GM18520 (cell line): ENCODE measurements at regions not wholly inside any gene's neighbourhood (a gene's known extent, or its start where the extent isn't known, plus 50 kb on each side); places are given as distances from the start of the nearest gene placed in this dataset.
"Not testable (repeated sequence)": the region's sequence is repeated elsewhere in the genome, so short reads cannot be mapped to it uniquely, and the experiment has no call there.

Experiments
- ATAC-seq: cut with Tn5 transposase; IDR thresholded peaks from one replicate; pipeline ENCODE4 v1.9.1; 2021; ENCODE audit not compliant: unreplicated experiment

DNA sequence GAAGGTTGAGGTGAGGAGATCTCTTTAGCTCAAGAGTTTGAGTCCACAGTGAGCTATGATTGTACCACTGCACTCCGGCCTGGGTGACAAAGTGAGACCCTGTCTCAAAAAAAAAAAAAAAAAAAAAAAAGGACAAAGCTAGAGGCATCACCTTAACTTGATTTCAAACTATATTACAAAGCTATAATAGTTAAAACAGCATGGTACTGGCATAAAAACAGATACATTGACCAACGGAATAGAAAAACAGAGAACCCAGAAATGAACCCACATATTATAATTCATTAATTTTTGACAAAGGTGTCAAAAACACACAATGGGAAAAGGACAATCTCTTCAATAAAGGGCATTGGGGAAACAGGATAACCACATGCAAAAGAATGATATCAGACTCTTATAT lies 50.8 kb upstream of the MBOAT1 start:
- no peak for ATAC-seq

- no peak for ATAC-seq
Observed at GRCh38 chr6:20265842-20266241, 53.6 kb upstream of the MBOAT1 start.

DNA sequence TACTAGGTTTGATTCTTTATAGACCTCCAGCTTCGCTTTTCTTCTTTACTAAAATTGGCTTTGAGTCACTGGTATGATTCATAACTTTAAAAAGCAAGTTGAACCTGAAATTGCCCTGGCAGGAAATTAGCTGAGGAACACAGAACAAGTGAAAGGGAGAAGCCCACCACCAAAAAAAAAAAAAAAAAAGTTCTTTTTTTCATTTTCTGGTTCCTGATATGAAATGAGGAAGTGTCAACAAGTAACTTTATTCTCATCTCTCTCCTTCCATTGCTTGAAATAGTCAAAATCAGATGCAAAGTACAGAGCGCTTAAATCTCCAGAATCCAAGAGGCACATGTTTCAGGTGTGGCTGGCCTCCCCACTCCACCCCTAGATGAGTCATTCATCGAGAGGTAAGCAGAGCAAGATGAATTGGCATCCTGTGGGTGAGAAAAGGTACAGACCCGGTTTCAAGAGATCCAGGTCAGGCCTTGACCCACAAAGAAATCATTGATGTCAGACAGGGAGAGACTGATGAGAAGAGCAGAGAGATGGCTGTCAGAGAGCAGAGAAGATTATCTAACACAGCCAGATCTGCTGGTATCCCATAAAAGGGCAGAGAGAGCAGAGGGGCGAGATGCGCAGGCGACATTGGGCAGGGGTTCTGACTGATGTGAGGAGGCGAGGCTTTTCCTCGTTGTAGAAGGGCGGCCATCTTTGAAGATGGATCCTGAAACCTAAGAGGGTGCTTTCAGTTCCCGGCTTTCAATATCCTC lies 54.8 kb upstream of the MBOAT1 start:
- no peak for ATAC-seq

DNA sequence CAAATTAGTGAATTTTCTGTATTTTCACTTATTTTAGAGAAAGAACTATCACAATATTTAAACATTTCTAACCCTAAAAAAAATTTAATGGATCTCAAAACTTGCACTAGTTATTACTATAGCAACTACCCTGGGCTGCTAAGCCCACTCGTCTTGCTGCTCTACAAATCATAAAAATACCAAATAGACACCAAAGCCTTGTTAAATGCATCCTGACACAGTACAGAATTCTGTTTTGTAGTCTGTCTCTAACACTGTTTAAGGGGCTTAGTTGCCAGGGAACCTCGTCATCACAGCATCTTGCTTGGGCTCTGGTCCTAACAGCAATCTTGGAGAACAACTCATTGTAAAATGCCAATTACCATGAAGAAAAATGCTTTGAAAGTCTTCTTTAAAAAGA lies 56.9 kb upstream of the MBOAT1 start:
- no peak for ATAC-seq

DNA sequence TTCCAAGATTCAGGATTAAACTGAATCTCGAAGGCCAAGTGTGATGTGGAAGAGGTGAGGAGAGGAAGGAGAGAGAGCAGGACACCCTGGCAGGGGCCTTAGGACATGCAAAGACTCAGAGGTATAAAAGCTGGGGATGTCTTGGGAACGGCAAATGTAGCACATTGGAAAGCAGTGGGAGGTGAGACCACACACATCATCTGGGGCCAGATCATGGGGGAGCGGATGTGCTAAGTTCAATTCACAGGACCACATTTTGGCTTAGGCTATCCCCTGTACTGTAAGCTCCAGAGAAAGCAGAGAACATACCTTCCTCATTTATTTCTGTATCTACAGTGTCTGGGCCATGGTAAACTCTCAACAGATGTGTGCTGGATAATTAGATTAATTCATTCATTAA lies 59.5 kb upstream of the MBOAT1 start:
- no peak for ATAC-seq

GRCh38 chr6:20274137-20274536 lies 61.9 kb upstream of the MBOAT1 start:
- ATAC-seq = no peak

DNA sequence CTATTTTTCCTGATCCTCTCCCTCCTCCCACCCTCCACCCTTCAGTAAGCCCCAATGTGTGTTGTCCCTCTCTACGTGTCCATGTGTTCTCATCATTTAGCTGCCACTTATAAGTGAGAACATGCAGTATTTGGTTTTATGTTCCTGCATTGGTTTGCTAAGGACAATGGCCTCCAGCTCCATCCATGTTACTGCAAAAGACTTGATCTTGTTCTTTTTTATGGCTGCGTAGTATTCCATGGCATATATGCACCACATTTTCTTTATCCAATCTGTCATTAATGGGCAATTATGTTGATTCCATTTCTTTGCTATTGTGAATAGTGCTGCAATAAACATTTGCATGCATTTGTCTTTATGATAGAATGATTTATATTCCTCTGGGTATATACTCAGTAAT lies 63.6 kb upstream of the MBOAT1 start:
- ATAC-seq = not testable (repeated sequence)

DNA sequence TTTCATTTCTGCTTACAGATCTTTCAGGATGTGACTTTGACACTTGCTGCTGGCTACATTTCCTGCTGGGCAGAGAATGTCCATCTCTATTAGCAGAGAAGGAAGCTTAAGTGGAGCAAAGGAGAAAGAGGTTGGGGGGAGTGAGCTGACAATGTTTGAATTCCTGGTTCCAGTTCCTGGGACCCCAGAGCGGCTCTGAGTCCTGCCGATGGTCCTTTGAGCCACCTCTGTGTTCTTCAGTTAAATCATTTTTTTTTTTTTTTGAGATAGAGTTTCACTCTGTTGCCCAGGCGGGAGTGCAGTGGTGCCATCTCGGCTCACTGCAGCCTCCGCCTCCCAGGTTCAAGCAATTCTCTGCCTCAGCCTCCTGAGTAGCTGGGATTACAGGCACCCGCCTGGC lies 65.5 kb upstream of the MBOAT1 start:
- not testable (repeated sequence) for ATAC-seq

- no peak for ATAC-seq
Observed at GRCh38 chr6:20279051-20279450, 66.8 kb upstream of the MBOAT1 start.

DNA sequence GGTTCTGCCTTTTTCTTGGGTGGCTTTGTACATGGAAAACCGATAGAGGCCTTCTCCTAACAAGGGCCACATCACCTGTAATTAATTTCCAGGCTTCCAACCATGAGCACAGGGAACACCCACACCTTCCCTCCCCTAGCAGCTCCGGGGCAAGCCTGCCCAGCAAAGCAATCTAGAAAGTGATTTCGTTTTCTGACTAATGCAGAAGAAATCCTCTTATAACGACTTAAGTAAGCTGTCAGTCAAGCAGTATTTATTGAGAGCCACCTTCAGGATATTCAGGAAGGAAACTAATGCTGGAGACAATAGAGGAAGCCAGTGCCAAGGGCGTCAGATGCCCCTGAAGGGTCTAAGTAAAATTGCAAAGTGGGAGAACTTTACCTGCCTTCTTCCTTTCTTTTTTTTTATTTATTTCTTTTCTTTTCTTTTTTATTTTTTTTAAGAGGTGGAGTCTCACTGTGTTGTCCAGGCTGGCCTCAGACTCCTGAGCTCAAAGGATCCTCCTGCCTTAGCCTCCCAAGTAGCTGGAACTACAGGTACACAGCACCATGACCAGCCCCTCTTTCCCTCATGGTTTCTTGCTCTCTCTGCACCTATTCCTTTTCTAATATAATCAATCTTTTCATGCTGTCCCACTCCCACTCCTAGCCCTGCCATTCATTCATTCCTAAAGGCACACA lies 67.5 kb upstream of the MBOAT1 start:
- no peak for ATAC-seq

DNA sequence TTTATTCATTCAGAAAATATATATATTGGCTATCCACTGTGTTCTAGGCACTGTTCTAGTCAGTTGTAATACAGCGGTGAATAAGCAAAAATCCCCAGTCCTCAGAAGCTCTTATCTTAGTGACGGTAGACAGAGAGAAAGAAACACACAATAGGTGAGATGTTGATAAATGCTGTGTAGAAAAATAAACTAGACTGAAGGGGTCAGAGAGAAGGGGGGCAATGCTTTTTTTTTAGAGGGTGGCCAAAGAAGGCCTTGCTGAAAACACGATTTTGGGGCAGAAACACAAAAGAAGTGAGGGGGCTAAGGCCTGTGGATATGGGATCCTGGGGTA lies 68.0 kb upstream of the MBOAT1 start:
- no peak for ATAC-seq

- ATAC-seq = no peak
Observed at GRCh38 chr6:20284672-20285071, 72.4 kb upstream of the MBOAT1 start.

- ATAC-seq = no peak
Observed at GRCh38 chr6:20286968-20287565, 74.8 kb upstream of the MBOAT1 start.

DNA sequence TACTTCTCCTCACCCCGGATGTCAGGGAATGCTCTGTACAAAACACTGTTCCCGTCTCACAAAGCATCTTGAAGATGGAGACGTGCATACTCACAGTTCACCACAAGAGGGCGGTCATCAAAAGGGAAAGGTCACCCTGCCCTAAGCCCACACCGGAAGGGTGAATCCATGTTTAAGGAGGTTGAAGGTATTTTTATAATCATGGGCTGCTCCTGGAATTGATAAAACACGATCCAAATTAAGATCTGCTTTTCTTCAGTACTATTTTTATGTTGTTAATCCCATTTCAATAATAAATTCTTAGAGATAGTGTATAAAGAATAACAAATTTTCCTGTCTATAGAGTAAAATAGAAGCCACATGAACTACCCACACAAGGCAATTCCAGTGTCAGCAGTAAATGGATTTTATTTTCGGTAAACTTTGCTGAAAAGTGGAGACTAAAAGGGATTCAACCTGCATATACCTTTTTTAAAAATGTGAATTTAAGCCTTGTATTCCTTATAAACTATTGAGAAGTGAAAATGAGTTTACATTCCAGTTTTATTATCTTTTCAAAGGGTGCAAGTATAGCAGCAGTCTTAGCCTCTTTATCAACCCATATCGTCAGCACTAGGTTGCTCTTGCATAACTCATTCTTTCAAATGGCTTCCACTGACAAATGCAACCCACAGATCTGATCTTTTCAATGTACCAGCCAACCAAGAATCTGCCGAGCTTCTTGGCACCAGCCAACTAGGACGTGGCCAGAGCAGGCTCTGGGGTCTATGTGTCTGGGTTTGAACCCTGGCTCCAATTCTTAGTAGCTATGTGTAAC lies 79.7 kb upstream of the MBOAT1 start:
- no peak for ATAC-seq

DNA sequence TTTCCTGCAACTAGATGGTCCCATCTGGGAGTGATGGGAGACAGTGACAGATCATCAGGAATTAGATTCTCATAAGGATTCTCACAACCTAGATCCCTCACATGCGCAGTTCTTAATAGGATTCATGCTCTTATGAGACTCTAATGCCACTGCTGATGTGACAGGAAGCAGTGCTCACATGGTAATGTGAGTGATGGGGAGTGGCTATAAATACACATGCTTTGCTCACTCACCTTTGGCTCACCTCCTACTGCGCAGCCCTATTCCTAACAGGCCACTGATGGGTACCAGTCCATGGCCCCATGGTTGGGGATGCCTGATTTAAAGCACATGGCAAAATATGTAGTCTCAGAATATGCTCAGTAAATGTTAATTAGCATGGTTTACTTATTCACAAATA lies 80.6 kb upstream of the MBOAT1 start:
- ATAC-seq = no peak

GRCh38 chr6:20301256-20301655 lies 89.0 kb upstream of the MBOAT1 start:
- no peak for ATAC-seq

GRCh38 chr6:20302168-20302567 lies 89.9 kb upstream of the MBOAT1 start:
- no peak for ATAC-seq

DNA sequence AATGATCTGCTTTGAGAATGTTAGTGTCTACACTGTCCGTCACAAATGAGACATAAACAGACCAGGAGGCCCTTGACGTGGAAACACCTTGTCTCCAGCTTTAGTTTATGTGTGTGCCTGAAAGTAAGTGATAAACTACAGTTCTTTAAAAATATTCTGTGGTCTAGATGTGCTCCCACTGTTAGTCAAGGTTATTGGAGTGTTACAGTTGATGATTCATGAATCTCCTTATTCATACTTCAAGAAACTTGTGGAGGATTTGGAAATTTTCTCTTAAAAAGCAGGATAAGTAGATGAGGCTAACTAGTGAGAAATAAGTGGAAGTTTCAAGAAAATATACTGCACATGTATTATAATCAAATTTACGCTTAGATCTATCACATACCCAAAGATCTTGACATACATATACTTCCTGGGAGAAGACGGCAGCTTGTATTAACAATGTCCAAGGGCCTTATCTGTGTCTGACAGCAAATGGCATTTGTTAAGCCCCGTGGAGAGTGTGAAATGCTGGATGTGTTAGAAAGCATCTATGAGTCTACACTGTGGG lies 90.5 kb upstream of the MBOAT1 start:
- ATAC-seq = no peak

DNA sequence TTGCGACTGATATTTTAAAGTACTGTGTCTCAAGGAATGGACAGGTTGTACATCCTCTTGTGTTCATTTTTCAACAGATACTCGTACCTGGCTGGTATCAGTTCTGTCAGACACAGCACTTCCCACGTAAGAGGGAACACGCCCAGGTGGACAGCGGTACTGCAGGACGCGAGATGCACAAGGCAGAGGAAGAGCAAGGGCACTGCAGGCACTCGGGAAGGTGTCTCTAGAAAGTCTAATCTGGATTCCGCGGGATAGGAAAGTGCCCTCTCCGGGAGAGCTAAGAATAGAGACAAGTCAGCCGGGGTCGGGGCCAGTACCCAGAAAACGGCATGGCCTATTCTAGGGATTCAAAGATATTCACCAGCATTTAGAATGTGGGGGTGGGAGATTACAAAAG lies 94.2 kb upstream of the MBOAT1 start:
- ATAC-seq = no peak

GRCh38 chr6:20309186-20309585 lies 92.5 kb upstream of the E2F3 start:
- ATAC-seq = no peak

- no peak for ATAC-seq
Observed at GRCh38 chr6:20310185-20310584, 91.5 kb upstream of the E2F3 start.
